IMR-90 (cell line): ENCODE measurements at regions not wholly inside any gene's neighbourhood (a gene's known extent, or its start where the extent isn't known, plus 50 kb on each side); places are given as distances from the start of the nearest gene placed in this dataset.

Experiments used
- ATAC-seq: fragments of 200-7000 bp; cut with Tn5 transposase; 2 replicates; pipeline ENCODE4 v1.9.1; 2020; ENCODE audit warnings: low read depth, mild to moderate bottlenecking, moderate library complexity
- BruUV-seq: library from RNA; stranded (reverse); fragments of 400-500 nt; replicated peaks from 2 replicates; lab custom pipeline; 2021; lab: Mats Ljungman, UMichigan
- CTCF ChIA-PET: fragments of 300-600 bp; formaldehyde crosslinking; extraction: SDS; loops from one replicate; lab custom pipeline; 2021; ENCODE audit warnings: antibody characterized with exemption; lab: Yijun Ruan, JAX
- POLR2A ChIA-PET: fragments of 300-600 bp; sonication (Branson Sonifier 250); formaldehyde crosslinking; loops from one replicate; lab custom pipeline; 2022; ENCODE audit warnings: antibody characterized with exemption; ENCODE audit not compliant: unreplicated experiment; lab: Charles Lee
- DNase-seq: peaks from one replicate; pipeline ENCODE4 v3.0.0; 2013
- H2AFZ ChIP-seq: replicated peaks from 2 replicates; pipeline ENCODE3; 2013; ENCODE audit warnings: low read length, mild to moderate bottlenecking; ENCODE audit not compliant: poor library complexity
- H2AK5ac ChIP-seq: 2 replicates; pipeline ENCODE4 v1.6.1; 2013; ENCODE audit warnings: low read depth, low read length, inconsistent platforms
- H2AK9ac ChIP-seq: replicated peaks from 2 replicates; pipeline ENCODE3; 2013; ENCODE audit warnings: mild to moderate bottlenecking, low read depth, low read length, moderate library complexity; ENCODE audit not compliant: poor library complexity
- H2BK120ac ChIP-seq: 2 replicates; pipeline ENCODE4 v1.6.1; 2013; ENCODE audit warnings: low read depth, low read length, inconsistent platforms
- H2BK15ac ChIP-seq: 3 replicates; pipeline ENCODE4 v1.6.1; 2013; ENCODE audit warnings: low read depth, low read length, inconsistent platforms
- H2BK20ac ChIP-seq: 2 replicates; pipeline ENCODE4 v1.6.1; 2013; ENCODE audit warnings: low read depth, mild to moderate bottlenecking, inconsistent platforms, low read length, moderate library complexity
- H2BK5ac ChIP-seq: 2 replicates; pipeline ENCODE4 v1.6.1; 2013; ENCODE audit warnings: mild to moderate bottlenecking, low read depth, low read length, inconsistent platforms; ENCODE audit not compliant: poor library complexity, severe bottlenecking
- H3K14ac ChIP-seq: replicated peaks from 2 replicates; pipeline ENCODE4 v1.6.1; 2013; ENCODE audit warnings: low read depth, low read length, inconsistent platforms
- H3K18ac ChIP-seq: 2 replicates; pipeline ENCODE4 v1.6.1; 2013; ENCODE audit warnings: low read depth, low read length, control low read depth
- H3K23ac ChIP-seq: 2 replicates; pipeline ENCODE4 v1.6.1; 2013; ENCODE audit warnings: low read depth, low read length, inconsistent platforms
- H3K27ac ChIP-seq: 2 replicates; pipeline ENCODE4 v1.5.1; 2013; ENCODE audit warnings: mild to moderate bottlenecking, control low read depth, low read length; ENCODE audit not compliant: insufficient read depth
- H3K27me3 ChIP-seq: 2 replicates; pipeline ENCODE4 v1.6.1; 2013; ENCODE audit warnings: low read length; ENCODE audit not compliant: control insufficient read depth, insufficient read depth
- H3K36me3 ChIP-seq: 2 replicates; pipeline ENCODE4 v1.6.1; 2013; ENCODE audit warnings: low read length, mixed read lengths; ENCODE audit not compliant: control insufficient read depth, insufficient read depth
- H3K4ac ChIP-seq: 2 replicates; pipeline ENCODE4 v1.6.1; 2013; ENCODE audit warnings: low read depth, low read length, inconsistent platforms
- H3K4me1 ChIP-seq: 2 replicates; pipeline ENCODE4 v1.6.1; 2013; ENCODE audit warnings: low read length, mixed read lengths; ENCODE audit not compliant: control insufficient read depth, insufficient read depth
- H3K4me2 ChIP-seq: 2 replicates; pipeline ENCODE4 v1.6.1; 2013; ENCODE audit warnings: low read depth, mild to moderate bottlenecking, control low read depth, low read length, moderate library complexity
- H3K4me3 ChIP-seq: 2 replicates; pipeline ENCODE4 v1.5.1; 2013; ENCODE audit warnings: low read depth, mild to moderate bottlenecking, control low read depth, low read length, moderate library complexity; ENCODE audit not compliant: insufficient read depth
- H3K56ac ChIP-seq: 2 replicates; pipeline ENCODE4 v1.6.1; 2013; ENCODE audit warnings: low read length, inconsistent platforms; ENCODE audit not compliant: insufficient read depth; ENCODE audit errors: extremely low read depth
- H3K79me1 ChIP-seq, 2 experiments: 2 replicates each; pipeline ENCODE4 v1.6.1; 2013; ENCODE audit warnings: low read length in 2 of 2, inconsistent platforms in 1 of 2, low read depth in 1 of 2
- H3K9ac ChIP-seq: 2 replicates; pipeline ENCODE4 v1.6.1; 2013; ENCODE audit warnings: low read depth, low read length, control low read depth
- H3K9me1 ChIP-seq: 2 replicates; pipeline ENCODE4 v1.6.1; 2013; ENCODE audit warnings: low read length, inconsistent platforms; ENCODE audit not compliant: insufficient read depth
- H3K9me3 ChIP-seq: 2 replicates; pipeline ENCODE4 v1.6.1; 2013; ENCODE audit warnings: low read length; ENCODE audit not compliant: control insufficient read depth, insufficient read depth
- H4K20me1 ChIP-seq: 2 replicates; pipeline ENCODE4 v1.6.1; 2013; ENCODE audit warnings: low read length, inconsistent platforms; ENCODE audit not compliant: insufficient read depth
- H4K5ac ChIP-seq: 2 replicates; pipeline ENCODE4 v1.6.1; 2013; ENCODE audit warnings: mild to moderate bottlenecking, low read depth, low read length, control low read depth
- H4K8ac ChIP-seq, 2 experiments: 2 replicates each; pipeline ENCODE4 v1.6.1; 2013; ENCODE audit warnings: low read depth in 2 of 2, low read length in 2 of 2, control low read depth in 1 of 2, inconsistent platforms in 1 of 2
- H4K91ac ChIP-seq: 2 replicates; pipeline ENCODE4 v1.6.1; 2013; ENCODE audit warnings: low read depth, low read length, inconsistent platforms; ENCODE audit not compliant: insufficient read depth
- BHLHE40 ChIP-seq: fragments of 150-350 bp; IDR thresholded peaks from 2 replicates; pipeline ENCODE4 v1.6.1; 2016; ENCODE audit warnings: mild to moderate bottlenecking, low read depth, low read length
- CEBPB ChIP-seq: IDR thresholded peaks from 2 replicates; pipeline ENCODE4 v1.6.1; 2012; ENCODE audit warnings: low read depth, low read length, improper control_type of control experiment
- CTCF ChIP-seq: conservative IDR thresholded peaks from 2 replicates; pipeline ENCODE4 v1.5.1; 2012; ENCODE audit warnings: mild to moderate bottlenecking, low read depth, low read length, improper control_type of control experiment
- MAFK ChIP-seq: IDR thresholded peaks from 2 replicates; pipeline ENCODE4 v1.6.1; 2012; ENCODE audit warnings: low read depth, low read length, improper control_type of control experiment
- MXI1 ChIP-seq: IDR thresholded peaks from 2 replicates; pipeline ENCODE4 v1.6.1; 2012; ENCODE audit warnings: low read depth, mild to moderate bottlenecking, low read length, moderate library complexity, borderline replicate concordance
- POLR2A ChIP-seq: IDR thresholded peaks from 2 replicates; pipeline ENCODE4 v1.6.1; 2012; ENCODE audit warnings: mild to moderate bottlenecking, low read depth, low read length
- RAD21 ChIP-seq: IDR thresholded peaks from 2 replicates; pipeline ENCODE4 v1.6.1; 2012; ENCODE audit warnings: low read length, improper control_type of control experiment
- USF2 ChIP-seq: fragments of 150-350 bp; IDR thresholded peaks from 2 replicates; pipeline ENCODE4 v1.6.1; 2017; ENCODE audit warnings: mild to moderate bottlenecking, antibody characterized with exemption, low read length, low read depth
- WGBS, 2 experiments: methylation state at CpG; one replicate each; pipeline versions ENCODE4 v1.1.5 to v1.1.7; 2013; ENCODE audit warnings: missing lambda C conversion rate in 2 of 2; ENCODE audit not compliant: insufficient read length in 1 of 2; ENCODE audit errors: extremely low coverage in 2 of 2; 5-methylcytosine and 5-hydroxymethylcytosine counted together
- dilution Hi-C: fragments of 300-500 bp; cut with HindIII; formaldehyde crosslinking; loops from one replicate; pipeline ENCODE4 v1.14.3; 2018; ENCODE audit warnings: low sequenced_read_pairs; ENCODE audit not compliant: unreplicated experiment
- in situ Hi-C: fragments of 300-500 bp; cut with MboI; formaldehyde crosslinking; loops from 3 replicates; pipeline ENCODE4 v1.14.3; 2019; ENCODE audit warnings: low sequenced_read_pairs, inconsistent platforms, mixed read lengths
- intact Hi-C: fragments of 100-400 bp; cut with micrococcal nuclease; formaldehyde crosslinking; loops from 2 replicates; pipeline ENCODE4 v1.10.0; 2022

GRCh38 chr4:132317923-132318322, 831.2 kb upstream of the PCDH10 start:
- Histone ChIP-seq H2AFZ (no peak overlapping the region), H2BK15ac (no peak overlapping the region), H2BK20ac (no peak overlapping the region), H4K5ac (no peak overlapping the region), H3K4ac (no peak overlapping the region), H3K27me3 (no peaks in the 10 kb centered on the region), H3K36me3 (no peaks in the 10 kb centered on the region), H3K18ac (no peak overlapping the region), H3K9ac (no peak overlapping the region), H2AK5ac (no peak overlapping the region), H2AK9ac (no peak overlapping the region), H4K20me1 (no peaks in the 10 kb centered on the region), H3K9me3 (no peaks in the 10 kb centered on the region), H2BK120ac (no peak overlapping the region), H3K56ac (no peak overlapping the region), H3K9me1 (no peaks in the 10 kb centered on the region), H3K4me2 (no peak overlapping the region), H3K4me3 (no peak overlapping the region), H3K79me1 (no peaks in the 10 kb centered on the region), H4K8ac (no peak overlapping the region), H3K23ac (no peak overlapping the region), H4K91ac (no peak overlapping the region), H2BK5ac (no peak overlapping the region), H3K14ac (no peak overlapping the region), H3K4me1 (no peaks in the 10 kb centered on the region), H3K27ac (no peak overlapping the region)
- DNase-seq (no peak), ATAC-seq (no peak)
- CTCF ChIA-PET: no interaction called here
- no TSS peak for BruUV-seq
- dilution Hi-C loops (no loop called here), in situ Hi-C loops (no loop called here), intact Hi-C loops (no loop called here)
- TF ChIP-seq USF2: no peak
- peak; percentile 75 for TF ChIP-seq MAFK
- TF ChIP-seq CTCF: no peak
- no peak for TF ChIP-seq RAD21
- TF ChIP-seq POLR2A: no peak
- no peak for TF ChIP-seq BHLHE40
- TF ChIP-seq CEBPB: no peak
- no peak for TF ChIP-seq MXI1
- POLR2A ChIA-PET: no interaction called here
- WGBS, 2 experiments: no CpG with 5 or more reads among the region's 2 CpGs
